DND-41 (cell line): ENCODE measurements at regions not wholly inside any gene's neighbourhood (a gene's known extent, or its start where the extent isn't known, plus 50 kb on each side); places are given as distances from the start of the nearest gene placed in this dataset.

Source experiments
- CTCF ChIP-seq: IDR thresholded peaks from 2 replicates; pipeline ENCODE4 v1.5.1; 2012; ENCODE audit warnings: borderline replicate concordance, low read length, moderate library complexity, mild to moderate bottlenecking; ENCODE audit not compliant: poor library complexity, severe bottlenecking; ENCODE audit errors: extremely low read depth
- EZH2 ChIP-seq: IDR thresholded peaks from 3 replicates; pipeline ENCODE4 v1.6.1; 2012; ENCODE audit warnings: borderline replicate concordance, low read depth, mild to moderate bottlenecking, moderate library complexity, low read length, inconsistent platforms; ENCODE audit not compliant: severe bottlenecking

DNA sequence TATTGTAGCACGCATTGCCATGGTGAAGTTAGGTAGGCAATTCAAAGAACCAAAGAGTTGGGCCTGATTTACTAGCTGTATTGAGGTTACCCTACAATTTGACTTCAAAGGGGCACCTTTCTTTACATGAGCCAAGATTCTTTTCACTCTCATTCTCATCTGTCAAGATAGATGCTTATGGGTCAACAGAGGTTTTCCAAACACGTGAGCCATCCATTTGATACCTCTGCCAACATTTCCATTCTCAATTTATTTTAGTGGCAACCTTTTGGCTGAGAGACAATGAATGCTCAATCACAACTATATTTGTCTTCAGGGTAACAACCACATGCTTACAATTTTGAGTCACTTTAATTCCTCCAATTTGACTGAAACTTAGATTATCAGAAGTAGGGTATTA lies 370.6 kb upstream of the CDH20 start:
- TF ChIP-seq CTCF (no peak), EZH2 (no peak)
